COLO668 (cell line): ENCODE measurements at regions not wholly inside any gene's neighbourhood (a gene's known extent, or its start where the extent isn't known, plus 50 kb on each side); places are given as distances from the start of the nearest gene placed in this dataset.
"Not testable (repeated sequence)": the region's sequence is repeated elsewhere in the genome, so short reads cannot be mapped to it uniquely, and the experiment has no call there.

Experiments used
- DNase-seq: peaks from one replicate; lab custom pipeline; 2025; ENCODE audit not compliant: unreplicated experiment; lab: John Stamatoyannopoulos, UW

DNA sequence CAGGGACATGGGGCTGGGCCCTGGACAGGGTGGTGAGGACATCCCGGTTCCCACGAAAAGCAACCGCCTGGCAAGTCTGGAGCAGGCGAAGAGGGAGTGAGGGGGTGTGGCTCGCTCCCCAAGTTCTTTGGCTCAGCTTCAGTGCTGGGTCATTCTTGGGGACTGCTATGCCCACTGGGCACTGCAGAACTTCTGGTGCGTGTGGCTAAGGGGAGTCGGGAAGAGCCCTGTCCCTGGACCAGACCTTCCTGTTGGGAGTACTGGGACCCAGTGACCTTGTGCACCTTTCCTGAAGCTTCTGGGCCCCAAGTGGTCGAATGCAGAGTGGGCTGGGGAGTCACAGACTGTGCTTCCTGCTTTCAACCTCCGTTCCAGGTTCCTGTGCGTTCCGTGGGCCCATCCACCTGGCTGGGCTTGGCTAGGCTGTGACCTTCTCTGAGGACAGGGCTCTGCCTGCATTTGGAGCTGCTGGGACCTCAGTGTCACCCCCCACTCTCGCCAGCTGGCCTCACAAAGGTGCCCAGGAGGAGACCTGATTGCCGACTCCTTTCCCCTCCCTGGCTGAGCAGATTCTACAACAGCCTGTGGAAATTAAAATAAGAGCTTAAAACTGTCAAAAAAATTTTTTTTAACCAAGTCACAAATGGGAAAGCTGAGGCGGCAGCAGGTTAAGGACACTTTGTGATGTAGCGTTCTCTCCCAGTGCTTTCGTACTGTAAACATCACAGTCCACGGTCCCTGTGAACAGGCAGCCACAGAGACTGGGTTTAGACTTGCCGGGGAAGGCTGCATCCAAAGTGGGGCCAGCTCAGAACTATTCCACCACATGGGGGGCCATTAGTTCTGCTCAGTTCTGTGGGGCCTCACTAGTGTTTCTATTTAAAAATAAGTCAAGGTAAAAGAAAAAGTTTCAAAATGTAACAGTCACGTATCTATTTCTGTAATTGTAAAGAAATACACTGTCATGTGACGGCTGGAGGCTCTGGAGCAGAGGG lies 63.8 kb upstream of the WNT7B start:
- DNase-seq, result peak; percentile 27

DNA sequence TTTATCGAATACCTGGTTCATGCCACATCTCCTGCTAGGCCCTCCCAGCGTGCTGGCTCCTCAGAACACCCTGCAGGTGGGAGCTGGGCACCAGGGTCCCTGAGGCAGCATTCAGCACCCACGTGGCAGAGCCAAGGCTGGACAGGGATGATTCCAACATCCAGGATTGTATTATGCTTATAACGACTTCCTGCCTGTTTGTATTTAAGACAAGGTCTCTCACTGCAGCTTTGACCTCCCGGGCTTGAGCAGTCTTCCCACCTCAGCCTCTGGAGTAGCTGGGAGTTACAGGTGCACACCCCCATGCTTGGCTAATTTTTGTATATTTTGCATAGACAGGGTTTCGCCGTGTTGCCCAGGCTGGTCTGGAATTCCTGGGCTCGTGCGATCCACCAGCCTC lies 64.7 kb upstream of the WNT7B start:
- DNase-seq, result peak; percentile 39

DNA sequence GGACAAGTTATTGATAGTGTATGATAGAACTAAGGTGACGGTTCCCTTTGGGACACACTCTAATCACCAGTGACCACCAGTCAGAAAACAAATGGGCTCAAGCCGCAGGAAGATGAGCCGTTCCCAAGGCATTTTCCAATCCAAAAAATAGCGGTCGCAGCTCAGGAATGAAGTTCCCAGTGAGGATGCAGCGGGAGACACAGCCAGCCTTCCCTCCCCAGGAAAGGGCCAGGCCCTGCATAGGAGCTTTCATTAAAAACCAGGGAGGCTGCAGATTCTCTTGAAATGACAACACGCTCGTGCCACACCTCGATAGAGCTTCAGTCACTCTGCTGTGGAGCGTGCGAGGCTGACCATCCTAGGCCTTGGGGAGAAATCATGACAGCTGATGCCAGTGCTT lies 65.8 kb upstream of the WNT7B start:
- peak; percentile 52 for DNase-seq

DNA sequence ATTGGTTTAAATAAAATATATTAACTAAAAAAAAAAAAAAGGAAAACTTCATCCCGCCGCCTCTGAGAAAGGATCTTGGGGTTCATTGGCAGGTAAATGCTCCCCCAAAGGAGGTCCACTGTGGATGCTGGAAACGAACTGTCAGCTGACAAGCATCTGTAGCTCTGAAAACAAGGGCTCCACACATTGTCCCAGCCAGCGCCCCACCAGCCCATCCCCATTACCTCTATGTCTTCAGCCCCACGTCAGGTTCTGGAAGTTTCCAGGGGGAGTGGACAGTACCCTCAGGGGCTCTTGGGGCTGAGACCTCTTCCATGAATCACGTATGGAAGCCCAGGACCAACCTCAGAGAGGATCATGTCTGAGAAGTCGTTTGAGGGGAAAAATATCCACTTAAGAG lies 66.4 kb upstream of the WNT7B start:
- no peak for DNase-seq

DNA sequence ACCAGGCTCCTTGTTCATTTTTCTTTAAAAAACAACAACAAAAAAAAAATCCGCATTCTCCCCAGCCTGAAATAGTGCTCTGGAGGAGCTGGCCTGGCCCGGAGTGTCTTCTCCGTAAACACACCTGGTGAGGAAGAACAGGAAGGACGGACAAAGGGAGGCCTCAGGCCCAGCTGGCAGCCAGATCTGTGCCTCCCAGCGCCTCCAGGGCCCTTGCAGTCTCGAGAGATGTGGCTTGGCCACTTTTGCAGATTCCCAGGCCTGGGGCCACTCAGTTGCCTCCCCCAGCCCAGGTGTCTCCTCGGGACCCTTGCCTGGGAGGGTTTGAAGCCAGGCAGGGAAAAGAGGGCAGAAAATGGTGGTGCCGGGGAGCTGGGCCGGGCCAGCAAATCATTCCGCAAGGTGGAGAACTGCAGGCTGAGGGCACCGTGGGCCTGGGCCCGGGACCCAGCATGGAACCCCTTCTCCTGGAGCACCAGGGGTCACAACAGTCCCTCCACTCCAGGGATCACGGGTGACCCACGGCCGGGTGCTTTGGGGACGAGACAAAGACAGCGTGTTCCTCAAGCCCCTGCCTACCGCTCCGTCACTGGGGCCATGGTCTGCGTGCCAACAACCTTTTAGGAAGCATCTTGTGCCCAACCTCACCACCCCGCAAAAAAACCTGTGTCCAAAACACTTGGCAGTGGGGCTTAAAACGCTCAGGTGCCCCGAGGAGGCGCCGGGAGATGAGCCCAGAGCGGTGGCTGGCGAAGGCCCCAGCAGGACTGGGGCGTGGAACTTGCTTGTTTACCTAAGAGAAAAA lies 67.1 kb upstream of the WNT7B start:
- peak; percentile 85 for DNase-seq

DNA sequence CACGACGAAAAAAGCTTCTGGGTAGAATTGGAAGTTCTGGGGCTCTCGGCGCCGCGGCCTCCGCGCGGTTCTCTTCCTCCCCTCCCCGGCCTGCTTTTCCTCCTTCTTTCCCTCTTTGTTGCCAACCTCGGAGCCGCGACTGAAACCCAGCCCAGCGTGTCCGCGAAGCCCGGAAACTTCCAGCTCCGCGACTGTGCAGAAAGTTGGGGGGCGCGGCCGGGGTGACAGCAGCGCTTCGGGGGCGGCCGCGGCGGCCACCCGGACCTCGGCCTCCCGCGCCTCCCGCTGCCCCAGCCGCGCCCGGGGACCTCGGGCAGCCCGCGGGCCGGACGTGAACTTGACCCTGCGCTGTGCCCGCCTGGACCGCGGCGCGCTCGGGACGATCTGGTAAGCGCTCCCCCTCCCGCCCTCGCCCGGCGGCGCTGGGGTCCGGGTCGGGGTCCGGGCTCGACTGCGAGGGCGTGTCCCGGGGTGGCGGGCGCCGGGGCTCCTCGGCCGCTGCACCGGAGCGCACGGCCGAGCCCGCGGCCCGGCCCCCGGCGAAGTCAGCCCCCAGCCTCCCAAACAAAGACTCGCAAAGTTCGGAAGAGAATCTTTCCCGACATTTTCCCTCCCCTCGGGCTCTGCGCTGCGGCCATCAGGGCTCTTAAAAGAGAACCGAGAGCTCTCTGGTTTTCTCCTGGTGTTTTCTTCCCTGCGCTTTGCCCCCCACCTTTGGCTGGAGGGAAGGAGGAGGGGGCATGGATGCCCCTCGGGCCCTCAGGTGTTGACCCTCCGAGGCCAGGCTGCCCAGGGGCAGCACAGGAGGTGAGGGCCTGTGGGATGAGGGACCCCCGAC lies 67.9 kb upstream of the WNT7B start:
- DNase-seq, result peak; percentile 60

DNA sequence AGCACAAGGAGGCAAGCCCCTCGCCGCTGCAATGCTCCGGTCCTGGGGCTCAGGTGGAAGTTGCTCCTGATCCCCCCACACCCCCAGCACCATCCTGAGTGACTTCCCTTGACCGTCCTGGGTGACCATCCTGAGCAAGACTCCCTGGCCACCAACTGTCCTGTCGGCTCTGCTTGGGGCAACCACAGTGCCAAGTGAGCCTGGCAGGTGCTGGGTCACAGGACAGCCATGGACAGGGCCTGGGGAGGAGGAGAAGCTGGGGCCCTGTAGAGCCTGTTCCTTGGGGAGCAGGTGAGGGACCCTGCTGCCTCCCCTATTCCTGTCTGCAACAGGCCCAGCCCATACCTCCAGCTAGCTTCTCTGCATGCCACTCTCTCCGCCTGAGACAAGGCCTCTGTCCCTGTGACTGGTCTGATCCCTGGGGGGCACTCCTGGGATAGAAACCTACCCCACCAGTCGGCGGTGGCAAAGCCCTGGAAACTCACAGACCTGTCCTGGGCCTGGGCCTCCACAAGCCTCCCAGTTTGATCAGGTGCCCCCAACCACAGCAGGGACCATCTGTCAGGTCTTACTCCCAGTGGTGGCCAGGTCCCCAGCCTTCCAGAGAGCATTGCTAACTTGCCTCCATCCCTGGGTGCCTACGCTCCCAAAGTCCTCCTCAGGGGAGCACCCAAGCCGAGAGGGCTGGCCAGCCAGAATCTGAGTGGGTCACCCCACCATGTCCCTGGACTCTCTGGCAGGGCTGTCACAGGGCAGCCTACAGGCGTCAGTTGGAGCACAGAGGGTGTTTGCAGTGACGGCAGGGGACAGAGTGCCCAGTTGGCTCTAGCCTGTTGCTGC lies 68.7 kb upstream of the WNT7B start:
- no peak for DNase-seq

DNA sequence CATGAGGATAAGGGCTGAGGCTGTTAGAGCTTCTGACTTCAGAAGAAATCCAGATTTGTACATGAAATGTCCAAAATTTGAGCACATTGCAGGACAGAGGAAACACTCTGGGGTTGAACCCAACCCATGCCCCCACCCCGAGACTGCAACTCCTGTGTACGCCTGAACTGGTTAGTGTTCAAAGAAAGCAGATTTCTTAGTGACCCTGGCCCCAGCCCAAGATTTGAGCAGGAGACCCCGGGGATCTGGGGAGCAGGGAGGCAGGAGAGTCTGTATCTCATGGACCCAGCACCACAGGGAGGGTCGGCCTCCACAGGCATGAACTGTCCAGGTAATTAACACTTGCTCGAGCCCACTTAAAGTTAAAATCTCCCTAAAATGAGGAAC lies 69.3 kb upstream of the WNT7B start:
- no peak for DNase-seq

DNA sequence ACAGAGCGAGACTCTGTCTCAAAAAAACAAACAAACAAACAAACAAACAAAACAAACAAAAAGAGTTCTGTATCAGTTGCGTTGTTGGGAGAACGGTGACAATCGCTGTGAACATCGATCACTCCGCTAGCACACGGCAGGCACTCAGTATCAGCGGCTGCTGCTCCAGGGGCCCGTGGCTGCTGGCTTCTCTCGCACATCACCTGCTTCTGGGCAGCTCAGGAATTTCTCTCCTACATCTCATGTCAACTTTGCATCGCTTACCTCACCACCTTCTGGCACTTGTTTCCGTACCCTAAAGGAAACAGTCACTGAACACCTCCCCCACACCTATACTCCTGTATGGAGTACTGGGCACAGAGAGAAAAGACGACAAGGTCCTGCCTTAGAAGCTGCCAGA lies 70.3 kb upstream of the WNT7B start:
- DNase-seq, result no peak

DNA sequence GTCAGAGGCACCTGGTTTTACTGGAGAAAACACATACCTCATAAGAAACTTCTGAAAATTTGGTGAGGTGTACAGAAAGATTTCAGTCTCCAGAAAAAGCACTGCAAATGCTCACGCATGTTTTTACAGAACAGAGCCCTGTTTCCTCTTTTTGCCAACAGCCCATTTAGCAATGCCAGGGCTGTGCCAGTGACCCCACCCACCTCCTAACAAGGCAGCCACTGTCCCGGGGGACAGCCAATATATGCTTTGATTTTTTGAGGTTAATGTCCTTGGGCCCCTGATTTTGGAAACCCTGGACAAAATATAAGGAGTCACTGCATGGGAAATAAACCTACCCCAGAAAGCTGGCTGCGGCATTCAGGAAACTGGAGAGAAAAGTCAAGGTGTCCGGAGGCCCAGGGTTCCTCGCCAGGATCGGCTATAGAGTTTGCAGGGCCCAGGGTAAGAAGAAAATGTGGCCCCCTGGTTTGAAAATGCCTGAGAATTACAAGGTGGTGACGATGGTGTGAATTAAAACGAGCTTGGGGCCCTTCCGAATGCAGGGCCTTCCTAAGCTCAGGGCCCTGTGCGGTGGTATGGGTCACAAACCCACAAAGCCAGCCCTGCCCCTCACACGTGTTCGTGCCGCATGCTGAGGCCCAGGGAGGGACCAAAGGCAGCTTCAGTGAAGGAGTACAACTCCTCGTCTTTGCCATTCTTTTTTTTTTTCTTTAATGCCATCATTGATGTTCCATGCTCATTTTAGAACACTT lies 71.1 kb upstream of the WNT7B start:
- DNase-seq, result no peak

DNA sequence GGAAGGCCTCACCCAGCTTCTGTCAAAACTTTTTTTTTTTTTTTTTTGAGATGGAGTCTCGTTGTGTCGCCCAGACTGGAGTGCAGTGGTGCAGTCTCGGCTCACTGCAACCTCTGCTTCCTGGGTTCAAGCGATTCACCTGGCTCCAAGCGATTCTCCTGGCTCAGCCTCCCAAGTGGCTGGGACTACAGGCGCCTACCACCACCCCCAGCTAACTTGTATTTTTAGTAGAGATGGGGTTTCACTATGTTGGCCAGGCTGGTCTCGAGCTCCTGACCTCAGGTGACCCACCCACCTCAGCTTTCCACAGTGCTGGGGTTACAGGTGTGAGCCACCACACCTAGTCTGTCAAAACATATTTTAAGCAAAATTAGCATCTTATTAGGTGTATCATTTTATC lies 71.7 kb upstream of the WNT7B start:
- not testable (repeated sequence) for DNase-seq

DNA sequence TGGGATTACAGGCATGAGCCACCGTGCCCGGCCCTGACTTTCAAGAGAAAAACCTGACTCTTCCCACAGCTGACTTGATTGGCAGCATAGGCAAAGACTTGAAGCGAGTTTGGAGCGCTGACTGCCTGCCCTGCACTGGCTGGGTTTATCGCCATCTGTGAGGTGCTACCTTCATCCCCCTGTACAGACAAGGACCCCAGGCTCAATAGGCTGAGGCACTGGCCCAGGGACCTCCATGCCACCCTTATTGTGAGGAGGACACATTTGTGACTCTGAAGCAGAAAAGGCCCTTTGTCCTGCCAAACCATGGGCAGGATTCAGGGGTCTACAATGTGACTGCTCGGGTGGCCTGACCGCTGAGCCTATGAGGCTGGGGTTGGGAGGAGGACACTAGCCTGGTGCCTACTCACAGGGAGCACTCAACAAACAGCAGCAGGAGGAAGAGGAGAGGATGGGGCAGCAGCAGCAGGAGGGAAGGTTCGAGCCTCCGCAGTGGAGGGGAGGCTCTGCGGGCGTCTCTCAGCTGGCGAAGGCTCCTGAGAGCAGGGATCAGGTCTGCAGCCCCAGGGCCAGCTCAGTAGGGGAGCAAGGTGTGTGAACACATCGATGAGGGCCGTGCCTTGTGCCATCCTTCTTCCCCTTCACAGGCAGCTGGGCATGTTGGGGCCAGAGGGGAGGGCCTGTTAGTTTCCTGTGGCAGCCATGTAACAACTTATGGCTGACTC lies 72.9 kb upstream of the WNT7B start:
- DNase-seq, result no peak

DNA sequence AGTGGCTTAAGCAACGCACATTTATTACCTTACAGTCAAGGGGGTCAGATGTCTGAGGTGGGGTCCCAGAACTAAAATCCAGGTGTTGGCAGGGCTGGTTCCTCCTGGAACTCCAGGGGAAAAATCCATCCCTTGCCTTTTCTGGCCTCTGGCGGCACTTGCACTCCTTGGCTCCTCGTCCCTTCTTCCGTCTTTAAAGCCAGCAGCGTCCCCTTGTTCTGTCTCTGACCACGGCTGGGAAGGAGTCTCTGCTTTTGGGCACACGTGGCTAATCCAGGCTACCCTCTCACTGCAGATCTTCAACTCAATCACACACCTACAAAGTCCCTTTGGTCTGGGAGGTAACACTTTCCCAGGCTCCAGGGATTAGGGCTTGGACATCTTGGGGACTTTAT lies 73.5 kb upstream of the WNT7B start:
- no peak for DNase-seq

DNA sequence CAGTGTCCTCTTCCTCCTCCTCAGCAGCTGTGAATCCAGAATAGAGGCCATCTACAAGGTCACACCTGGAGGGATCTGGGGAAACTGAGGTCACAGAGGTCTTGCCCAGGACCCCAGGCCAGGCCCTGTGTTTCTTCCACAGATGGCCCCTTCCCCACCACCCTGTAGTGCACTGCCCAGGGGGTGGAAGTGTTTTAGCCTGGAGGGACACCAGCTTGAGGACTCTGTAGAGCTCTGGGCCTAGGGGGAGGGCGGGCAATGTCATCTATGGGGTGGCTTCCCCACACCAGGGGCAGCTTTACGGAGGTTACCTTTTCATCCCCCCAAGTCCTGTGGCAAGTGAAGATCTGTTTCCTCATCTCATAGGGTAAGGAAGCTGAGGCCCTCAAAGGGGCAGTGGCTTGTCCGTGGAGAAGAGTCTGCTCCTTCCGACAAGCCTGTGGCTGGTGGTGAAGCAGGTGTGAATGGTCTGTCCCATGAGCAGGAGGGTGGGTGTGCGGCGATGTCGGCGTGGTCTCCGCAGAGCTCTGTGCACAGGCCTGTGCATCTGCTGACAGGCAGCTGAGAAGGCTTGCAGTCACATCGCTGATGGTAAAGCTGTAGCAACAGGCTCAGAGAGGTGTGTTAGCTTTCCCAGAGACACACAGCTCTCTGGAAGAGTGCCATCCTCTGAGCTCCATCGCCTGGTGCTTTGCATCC lies 74.1 kb upstream of the WNT7B start:
- no peak for DNase-seq

DNA sequence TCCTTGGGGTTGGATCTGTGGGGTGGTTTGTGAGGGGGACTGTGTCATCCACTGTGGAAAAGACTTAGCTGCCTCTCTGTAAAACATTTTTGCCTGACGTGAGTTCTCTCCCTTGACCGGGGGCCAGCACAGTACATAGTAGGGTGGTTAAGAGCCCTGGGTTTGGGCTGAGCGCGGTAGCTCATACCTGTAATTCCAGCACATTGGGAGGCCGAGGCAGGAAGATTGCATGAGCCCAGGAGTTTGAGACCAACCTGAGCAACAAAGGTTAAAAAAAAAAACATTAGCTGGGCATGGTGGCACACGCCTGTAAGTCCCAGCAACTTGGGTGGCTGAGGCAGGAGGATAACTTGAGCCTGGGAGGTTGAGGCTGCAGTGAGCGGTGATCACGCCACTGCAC lies 74.7 kb upstream of the WNT7B start:
- no peak for DNase-seq

DNA sequence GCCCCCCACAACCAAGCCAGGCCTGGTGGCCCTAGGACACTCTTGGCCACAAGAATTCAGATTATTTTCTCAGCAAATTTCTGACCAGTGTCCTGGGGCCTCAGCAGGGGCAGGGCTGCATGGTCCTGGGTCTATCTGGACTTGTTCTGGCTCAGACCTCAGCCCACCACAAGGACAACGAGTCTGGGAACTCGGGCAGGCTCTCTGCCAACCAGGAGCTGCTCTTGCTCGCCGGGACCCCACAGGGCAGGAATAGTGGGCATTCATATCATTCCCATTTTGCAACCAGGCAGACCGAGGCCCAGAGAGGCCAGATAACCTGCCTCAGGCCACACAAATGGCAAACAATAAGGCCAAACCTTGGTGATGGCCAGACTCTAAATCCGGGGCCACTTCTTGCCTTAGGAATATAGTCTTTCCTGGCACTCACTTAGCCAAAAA lies 75.4 kb upstream of the WNT7B start:
- no peak for DNase-seq

DNA sequence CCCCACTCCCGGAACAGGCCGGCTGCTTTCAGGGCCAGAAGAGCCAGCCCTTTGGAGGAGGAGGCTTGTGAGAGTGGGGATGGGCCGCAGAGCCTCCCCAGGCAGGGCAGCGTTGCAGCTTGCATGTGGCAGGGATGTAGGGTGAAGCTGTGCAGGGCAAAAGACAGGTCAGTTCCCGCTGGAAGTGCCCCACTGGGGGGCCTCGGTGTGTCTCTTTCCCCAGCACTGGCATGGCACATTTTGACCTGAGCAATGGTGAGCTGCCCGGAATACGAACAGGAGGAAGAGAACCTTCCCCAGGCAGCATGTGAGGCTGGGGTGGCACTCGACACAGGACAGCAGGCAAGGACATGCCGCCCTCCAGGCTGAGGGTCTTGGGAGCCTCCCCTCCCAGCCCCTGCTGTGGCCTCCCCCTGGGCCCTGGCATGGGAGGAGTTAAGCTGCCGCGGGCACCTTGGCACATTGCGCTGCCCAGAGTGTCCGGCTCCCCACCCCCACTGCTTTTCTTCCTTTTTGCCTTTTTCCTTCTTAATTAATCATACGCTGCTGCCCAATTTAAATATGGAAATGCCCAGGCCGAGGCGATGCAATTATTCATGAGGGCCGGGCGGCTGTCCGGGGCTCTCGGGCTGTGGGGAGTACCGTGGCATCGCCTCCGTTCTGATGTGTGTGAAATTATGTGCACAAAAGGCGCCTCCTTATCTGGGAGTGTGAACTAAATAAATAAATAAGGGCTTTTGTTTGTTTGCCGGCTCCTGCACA lies 76.0 kb upstream of the WNT7B start:
- peak; percentile 53 for DNase-seq
